ENCODE measurements at regions not wholly inside any gene's neighbourhood (a gene's known extent, or its start where the extent isn't known, plus 50 kb on each side); places are given as distances from the start of the nearest gene placed in this dataset.

DNA sequence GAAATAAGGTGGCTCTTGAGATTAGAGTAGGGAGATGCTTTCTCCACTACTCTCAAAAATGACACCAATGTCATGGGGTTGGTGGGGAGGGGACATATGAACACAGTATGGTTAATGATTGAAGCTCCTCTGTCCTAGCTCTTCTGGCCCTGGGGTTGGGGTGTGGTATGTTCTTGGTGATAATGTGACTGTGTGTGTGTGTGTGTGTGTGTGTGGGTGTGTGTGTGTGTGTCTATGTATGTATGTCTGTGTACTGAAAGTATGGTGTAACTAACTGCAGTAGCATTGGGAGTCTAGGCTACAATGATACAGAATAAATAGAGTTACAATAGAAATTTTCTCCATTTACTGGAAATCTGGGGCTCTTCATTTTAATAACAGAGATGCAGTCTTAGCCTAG, 121.0 kb upstream of the CD180 start:
- no peak overlapping the region for H3K14ac ChIP-seq (ENCODE audit: low read length)
- no peak overlapping the region for H2AK5ac ChIP-seq (ENCODE audit: low read depth, low read length)
- H3K27me3 ChIP-seq (ENCODE audit: control insufficient read depth in 3 of 3, insufficient read depth in 3 of 3, low read depth in 1 of 3, low read length in 3 of 3), result no peaks in the 10 kb centered on the region
- H2BK12ac ChIP-seq (ENCODE audit: low read length), result no peak overlapping the region
- H3K4me1 ChIP-seq (ENCODE audit: control insufficient read depth in 2 of 2, insufficient read depth in 1 of 2, low read depth in 1 of 2, low read length in 2 of 2), result peaks cover 2 to 4% of the 10 kb centered on the region in 2 donors
- H3K9ac ChIP-seq (ENCODE audit: low read depth, low read length, poor library complexity), result no peak overlapping the region
- no peak overlapping the region for H2AFZ ChIP-seq (ENCODE audit: low read length)
- no peak overlapping the region for H3K4me3 ChIP-seq (ENCODE audit: low read length in 2 of 2)
- no peak overlapping the region for H4K8ac ChIP-seq (ENCODE audit: low read depth, low read length)
- no peak overlapping the region for H3K27ac ChIP-seq (replicated peaks; ENCODE audit: low read length)
- H3K79me1 ChIP-seq (ENCODE audit: low read depth, low read length), result no peaks in the 10 kb centered on the region
- DNase-seq (ENCODE audit: low spot score), result no peak
- no peak overlapping the region for H4K91ac ChIP-seq (ENCODE audit: low read depth, low read length, poor library complexity)
- no peak overlapping the region for H2BK5ac ChIP-seq (ENCODE audit: low read length)
- H3K23ac ChIP-seq (ENCODE audit: low read depth, low read length, poor library complexity), result no peak overlapping the region
- no peak overlapping the region for H3K18ac ChIP-seq (ENCODE audit: low read length)
- no peak overlapping the region for H3K4ac ChIP-seq (ENCODE audit: low read length)
- H2BK120ac ChIP-seq (ENCODE audit: low read depth, low read length), result no peak overlapping the region
- peaks cover 0 to 4% of the 10 kb centered on the region in 2 donors for H3K9me3 ChIP-seq (replicated peaks in 1 of 2; ENCODE audit: control insufficient read depth in 2 of 2, insufficient read depth in 1 of 2, low read depth in 1 of 2, low read length in 2 of 2)
- no peak overlapping the region for H2BK15ac ChIP-seq (ENCODE audit: low read length)
- no peak overlapping the region for H3K4me2 ChIP-seq (ENCODE audit: insufficient read depth, low read length, poor library complexity, severe bottlenecking)
- no peaks in the 10 kb centered on the region for H3K36me3 ChIP-seq (replicated peaks in 1 of 2; ENCODE audit: control insufficient read depth in 2 of 2, insufficient read depth in 2 of 2, low read length in 2 of 2)

DNA sequence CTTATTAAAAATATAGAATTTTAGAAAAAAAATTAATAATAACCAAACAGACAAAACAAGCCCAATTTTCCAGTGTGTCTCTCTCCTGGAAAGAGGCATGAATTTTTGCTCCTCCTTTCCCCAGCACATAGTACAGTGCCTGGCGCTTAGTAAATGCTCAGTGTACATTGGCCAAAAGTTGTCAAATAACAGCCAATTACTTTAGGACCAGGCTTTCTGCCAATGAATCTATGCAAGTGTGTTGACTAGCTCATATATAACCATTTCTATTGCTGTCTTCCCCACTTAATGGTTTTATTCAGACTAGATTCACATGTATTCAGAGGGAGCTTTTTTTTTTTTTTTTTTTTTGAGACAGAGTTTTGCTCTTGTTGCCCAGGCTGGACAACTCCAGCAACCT, 120.1 kb upstream of the CD180 start:
- no CpG with 5 or more reads among the region's 1 CpG for WGBS, 2 donors (ENCODE audit: extremely low coverage in 2 of 2, insufficient read length in 2 of 2, insufficient replicate concordance in 1 of 2)
- H4K91ac ChIP-seq (ENCODE audit: low read depth, low read length, poor library complexity), result no peak overlapping the region
- peaks cover 2 to 4% of the 10 kb centered on the region in 2 donors for H3K4me1 ChIP-seq (ENCODE audit: control insufficient read depth in 2 of 2, insufficient read depth in 1 of 2, low read depth in 1 of 2, low read length in 2 of 2)
- H2BK12ac ChIP-seq (ENCODE audit: low read length), result no peak overlapping the region
- no peak overlapping the region for H2AK5ac ChIP-seq (ENCODE audit: low read depth, low read length)
- no peak overlapping the region for H3K14ac ChIP-seq (ENCODE audit: low read length)
- H3K9ac ChIP-seq (ENCODE audit: low read depth, low read length, poor library complexity), result no peak overlapping the region
- DNase-seq (ENCODE audit: low spot score), result no peak
- H2BK5ac ChIP-seq (ENCODE audit: low read length), result no peak overlapping the region
- H3K4me3 ChIP-seq (ENCODE audit: low read length in 2 of 2), result no peak overlapping the region
- H2BK120ac ChIP-seq (ENCODE audit: low read depth, low read length), result no peak overlapping the region
- peaks cover 0 to 4% of the 10 kb centered on the region in 2 donors for H3K9me3 ChIP-seq (replicated peaks in 1 of 2; ENCODE audit: control insufficient read depth in 2 of 2, insufficient read depth in 1 of 2, low read depth in 1 of 2, low read length in 2 of 2)
- no peak overlapping the region for H3K4me2 ChIP-seq (ENCODE audit: insufficient read depth, low read length, poor library complexity, severe bottlenecking)
- no peak overlapping the region for H3K23ac ChIP-seq (ENCODE audit: low read depth, low read length, poor library complexity)
- no peak overlapping the region for H3K27ac ChIP-seq (replicated peaks; ENCODE audit: low read length)
- H3K27me3 ChIP-seq (ENCODE audit: control insufficient read depth in 3 of 3, insufficient read depth in 3 of 3, low read depth in 1 of 3, low read length in 3 of 3), result no peaks in the 10 kb centered on the region
- no peak overlapping the region for H3K4ac ChIP-seq (ENCODE audit: low read length)
- no peaks in the 10 kb centered on the region for H3K36me3 ChIP-seq (replicated peaks in 1 of 2; ENCODE audit: control insufficient read depth in 2 of 2, insufficient read depth in 2 of 2, low read length in 2 of 2)
- no peaks in the 10 kb centered on the region for H3K79me1 ChIP-seq (ENCODE audit: low read depth, low read length)
- H2AFZ ChIP-seq (ENCODE audit: low read length), result no peak overlapping the region
- no peak overlapping the region for H2BK15ac ChIP-seq (ENCODE audit: low read length)
- no peak overlapping the region for H4K8ac ChIP-seq (ENCODE audit: low read depth, low read length)
- no peak overlapping the region for H3K18ac ChIP-seq (ENCODE audit: low read length)

DNA sequence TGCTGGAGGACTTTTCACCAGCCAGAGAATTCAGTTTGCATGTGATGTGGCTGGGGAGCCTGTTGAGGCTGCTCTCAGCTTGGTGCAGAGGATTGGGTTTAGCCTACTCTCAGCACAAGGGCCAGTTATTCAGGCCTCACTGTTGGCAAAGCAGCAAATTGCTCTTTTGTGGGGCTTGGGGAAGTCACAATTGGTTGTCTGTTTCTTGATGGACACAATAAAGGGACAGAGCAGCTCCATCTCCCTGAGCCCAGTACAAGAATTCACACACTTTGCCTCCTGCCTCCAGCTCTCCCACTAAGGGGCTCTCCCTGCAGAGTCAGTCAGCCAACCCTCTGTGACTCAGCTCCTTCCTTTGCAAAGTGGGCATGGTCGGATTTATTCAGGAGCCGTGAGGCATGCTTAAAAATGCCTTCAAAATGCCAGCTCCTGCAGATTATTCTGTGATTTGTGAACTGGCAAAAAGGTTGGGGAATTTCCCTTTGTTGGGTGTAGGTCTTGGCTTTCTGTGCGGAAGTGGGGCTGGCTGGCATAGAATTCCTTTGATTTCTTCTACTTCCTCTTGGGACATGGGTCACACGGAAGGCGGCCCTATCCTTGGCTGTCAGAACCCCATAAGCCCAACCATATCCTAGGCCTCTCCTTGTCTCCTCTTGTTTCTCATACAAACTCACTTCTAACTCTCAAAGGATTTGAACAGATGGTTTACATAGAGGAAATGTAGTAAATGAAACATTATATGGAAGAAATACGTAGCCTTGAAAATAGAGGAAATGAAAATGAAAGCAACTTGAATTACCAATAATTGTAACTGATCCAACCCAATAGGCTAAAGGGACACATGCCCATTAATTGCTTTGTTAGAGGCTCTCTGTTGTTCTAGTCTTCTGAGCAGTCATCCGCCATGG, 118.7 kb upstream of the CD180 start:
- H3K9ac ChIP-seq (ENCODE audit: low read depth, low read length, poor library complexity), result no peak overlapping the region
- no peaks in the 10 kb centered on the region for H3K36me3 ChIP-seq (replicated peaks in 1 of 2; ENCODE audit: control insufficient read depth in 2 of 2, insufficient read depth in 2 of 2, low read length in 2 of 2)
- H3K79me1 ChIP-seq (ENCODE audit: low read depth, low read length), result no peaks in the 10 kb centered on the region
- no peak overlapping the region for H3K4ac ChIP-seq (ENCODE audit: low read length)
- no peak overlapping the region for H3K4me2 ChIP-seq (ENCODE audit: insufficient read depth, low read length, poor library complexity, severe bottlenecking)
- H2BK12ac ChIP-seq (ENCODE audit: low read length), result no peak overlapping the region
- no peak overlapping the region for H2BK15ac ChIP-seq (ENCODE audit: low read length)
- no peaks in the 10 kb centered on the region for H3K27me3 ChIP-seq (ENCODE audit: control insufficient read depth in 3 of 3, insufficient read depth in 3 of 3, low read depth in 1 of 3, low read length in 3 of 3)
- H3K18ac ChIP-seq (ENCODE audit: low read length), result no peak overlapping the region
- H3K27ac ChIP-seq (replicated peaks; ENCODE audit: low read length), result no peak overlapping the region
- H3K9me3 ChIP-seq (replicated peaks in 1 of 2; ENCODE audit: control insufficient read depth in 2 of 2, insufficient read depth in 1 of 2, low read depth in 1 of 2, low read length in 2 of 2), result peaks cover 0 to 4% of the 10 kb centered on the region in 2 donors
- H2AFZ ChIP-seq (ENCODE audit: low read length), result peak overlapping the region; percentile 77
- H3K23ac ChIP-seq (ENCODE audit: low read depth, low read length, poor library complexity), result no peak overlapping the region
- no peak overlapping the region for H3K14ac ChIP-seq (ENCODE audit: low read length)
- H2AK5ac ChIP-seq (ENCODE audit: low read depth, low read length), result no peak overlapping the region
- no peak overlapping the region for H4K8ac ChIP-seq (ENCODE audit: low read depth, low read length)
- whole genome bisulfite sequencing, 2 donors (ENCODE audit: extremely low coverage in 2 of 2, insufficient read length in 2 of 2, insufficient replicate concordance in 1 of 2), result no CpG with 5 or more reads among the region's 7 CpGs
- no peak overlapping the region for H3K4me3 ChIP-seq (ENCODE audit: low read length in 2 of 2)
- H3K4me1 ChIP-seq (ENCODE audit: control insufficient read depth in 2 of 2, insufficient read depth in 1 of 2, low read depth in 1 of 2, low read length in 2 of 2), result peaks cover 2 to 4% of the 10 kb centered on the region in 2 donors
- peak; percentile 14 for DNase-seq (ENCODE audit: low spot score)
- H2BK120ac ChIP-seq (ENCODE audit: low read depth, low read length), result no peak overlapping the region
- H2BK5ac ChIP-seq (ENCODE audit: low read length), result no peak overlapping the region
- no peak overlapping the region for H4K91ac ChIP-seq (ENCODE audit: low read depth, low read length, poor library complexity)

DNA sequence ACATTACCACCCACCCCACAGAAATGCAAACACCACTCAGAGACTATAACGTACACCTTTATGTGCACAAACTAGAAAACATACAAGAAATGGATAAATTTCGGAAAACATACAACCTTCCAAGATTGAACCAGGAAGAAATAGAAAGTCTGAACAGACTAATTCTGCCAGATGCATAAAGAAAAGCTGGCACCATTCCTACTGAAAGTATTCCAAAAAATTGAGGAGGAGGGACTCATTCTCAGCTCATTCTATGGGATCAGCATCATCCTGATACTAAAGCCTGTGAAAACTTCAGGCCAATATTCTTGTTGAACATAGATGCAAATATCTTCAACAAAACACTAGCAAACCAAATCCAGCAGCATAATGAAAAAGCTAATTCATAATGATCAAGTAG, 115.1 kb upstream of the CD180 start:
- Histone ChIP-seq H3K79me1 (ENCODE audit: low read depth, low read length) (no peaks in the 10 kb centered on the region), H3K36me3 (replicated peaks in 1 of 2; ENCODE audit: control insufficient read depth in 2 of 2, insufficient read depth in 2 of 2, low read length in 2 of 2) (no peaks in the 10 kb centered on the region), H3K18ac (ENCODE audit: low read length) (no peak overlapping the region), H3K9ac (ENCODE audit: low read depth, low read length, poor library complexity) (no peak overlapping the region), H3K14ac (ENCODE audit: low read length) (no peak overlapping the region), H3K9me3 (replicated peaks in 1 of 2; ENCODE audit: control insufficient read depth in 2 of 2, insufficient read depth in 1 of 2, low read depth in 1 of 2, low read length in 2 of 2) (peaks cover 0 to 2% of the 10 kb centered on the region in 2 donors), H2AFZ (ENCODE audit: low read length) (no peak overlapping the region), H3K4me3 (ENCODE audit: low read length in 2 of 2) (no peak overlapping the region), H2BK15ac (ENCODE audit: low read length) (no peak overlapping the region), H3K4ac (ENCODE audit: low read length) (no peak overlapping the region), H3K27ac (replicated peaks; ENCODE audit: low read length) (no peak overlapping the region), H4K8ac (ENCODE audit: low read depth, low read length) (no peak overlapping the region), H3K4me1 (ENCODE audit: control insufficient read depth in 2 of 2, insufficient read depth in 1 of 2, low read depth in 1 of 2, low read length in 2 of 2) (peaks cover 2 to 4% of the 10 kb centered on the region in 2 donors), H2BK120ac (ENCODE audit: low read depth, low read length) (no peak overlapping the region), H2AK5ac (ENCODE audit: low read depth, low read length) (no peak overlapping the region), H2BK5ac (ENCODE audit: low read length) (no peak overlapping the region), H2BK12ac (ENCODE audit: low read length) (no peak overlapping the region), H4K91ac (ENCODE audit: low read depth, low read length, poor library complexity) (no peak overlapping the region), H3K23ac (ENCODE audit: low read depth, low read length, poor library complexity) (no peak overlapping the region), H3K4me2 (ENCODE audit: insufficient read depth, low read length, poor library complexity, severe bottlenecking) (no peak overlapping the region), H3K27me3 (ENCODE audit: control insufficient read depth in 3 of 3, insufficient read depth in 3 of 3, low read depth in 1 of 3, low read length in 3 of 3) (no peaks in the 10 kb centered on the region)
- DNase-seq (ENCODE audit: low spot score), result no peak
- no CpG with 5 or more reads among the region's 2 CpGs for WGBS, 2 donors (ENCODE audit: extremely low coverage in 2 of 2, insufficient read length in 2 of 2, insufficient replicate concordance in 1 of 2)
